ENCODE measurements at regions not wholly inside any gene's neighbourhood (a gene's known extent, or its start where the extent isn't known, plus 50 kb on each side); places are given as distances from the start of the nearest gene placed in this dataset.

DNA sequence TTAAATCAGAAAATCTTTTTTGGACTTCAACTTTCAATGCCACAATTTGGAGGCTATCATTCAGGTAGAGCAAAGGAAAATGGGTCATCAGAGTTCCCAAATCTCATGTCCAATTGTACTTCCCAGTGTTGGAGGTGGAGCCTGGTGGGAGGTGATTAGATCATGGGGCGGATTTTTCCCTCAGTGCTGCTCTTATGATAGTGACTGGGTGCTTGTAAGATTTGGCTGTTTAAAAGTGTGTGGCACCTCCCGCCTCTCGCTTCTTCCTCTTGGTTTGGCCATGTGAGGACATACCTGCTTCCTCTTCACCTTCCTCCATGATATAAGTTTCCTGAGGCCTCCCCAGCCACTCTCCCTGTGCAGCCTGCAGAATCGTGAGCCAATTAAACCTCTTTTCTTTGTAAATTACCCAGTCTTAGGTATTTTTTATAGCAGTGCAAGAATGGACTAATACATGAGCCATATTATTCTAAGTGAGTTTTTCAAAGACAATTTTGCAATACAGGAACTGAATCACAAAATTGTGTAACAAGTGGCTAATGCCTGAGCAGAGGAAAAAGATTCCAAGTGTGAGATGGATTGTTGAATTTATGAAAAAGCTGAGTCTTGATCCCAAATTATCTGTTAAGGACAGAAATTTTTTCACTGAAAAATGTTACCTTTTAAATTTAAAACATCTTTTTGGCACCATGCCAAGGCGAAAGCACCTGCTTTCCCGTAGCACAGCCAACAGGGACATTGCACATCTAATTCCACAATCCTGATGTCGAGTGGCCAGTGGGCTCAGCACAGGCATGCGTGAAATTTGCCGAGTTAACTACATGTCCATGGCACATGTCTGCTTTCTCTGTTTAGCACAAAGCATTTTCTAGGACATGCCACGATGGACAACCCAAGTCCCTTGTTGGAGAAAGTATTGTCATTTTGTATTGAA is 150.9 kb downstream of the COL6A3 start:
- Mint-ChIP-seq H3K36me3 (ENCODE audit: unreplicated experiment) (no peaks in the 10 kb centered on the region), H3K9me3 (ENCODE audit: unreplicated experiment) (peaks cover 1% of the 10 kb centered on the region), H3K4me1 (ENCODE audit: low read depth, unreplicated experiment) (no peaks in the 10 kb centered on the region), H3K27ac (ENCODE audit: unreplicated experiment) (no peak overlapping the region), H3K4me3 (ENCODE audit: unreplicated experiment) (no peak overlapping the region), H3K27me3 (ENCODE audit: unreplicated experiment) (peaks cover 3% of the 10 kb centered on the region)
- TF ChIP-seq, protein P1, sequence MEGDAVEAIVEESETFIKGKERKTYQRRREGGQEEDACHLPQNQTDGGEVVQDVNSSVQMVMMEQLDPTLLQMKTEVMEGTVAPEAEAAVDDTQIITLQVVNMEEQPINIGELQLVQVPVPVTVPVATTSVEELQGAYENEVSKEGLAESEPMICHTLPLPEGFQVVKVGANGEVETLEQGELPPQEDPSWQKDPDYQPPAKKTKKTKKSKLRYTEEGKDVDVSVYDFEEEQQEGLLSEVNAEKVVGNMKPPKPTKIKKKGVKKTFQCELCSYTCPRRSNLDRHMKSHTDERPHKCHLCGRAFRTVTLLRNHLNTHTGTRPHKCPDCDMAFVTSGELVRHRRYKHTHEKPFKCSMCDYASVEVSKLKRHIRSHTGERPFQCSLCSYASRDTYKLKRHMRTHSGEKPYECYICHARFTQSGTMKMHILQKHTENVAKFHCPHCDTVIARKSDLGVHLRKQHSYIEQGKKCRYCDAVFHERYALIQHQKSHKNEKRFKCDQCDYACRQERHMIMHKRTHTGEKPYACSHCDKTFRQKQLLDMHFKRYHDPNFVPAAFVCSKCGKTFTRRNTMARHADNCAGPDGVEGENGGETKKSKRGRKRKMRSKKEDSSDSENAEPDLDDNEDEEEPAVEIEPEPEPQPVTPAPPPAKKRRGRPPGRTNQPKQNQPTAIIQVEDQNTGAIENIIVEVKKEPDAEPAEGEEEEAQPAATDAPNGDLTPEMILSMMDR (IDR thresholded peaks at IDR 0.05; ENCODE audit: partially characterized antibody, unreplicated experiment) = no peak
- no peak for DNase-seq

DNA sequence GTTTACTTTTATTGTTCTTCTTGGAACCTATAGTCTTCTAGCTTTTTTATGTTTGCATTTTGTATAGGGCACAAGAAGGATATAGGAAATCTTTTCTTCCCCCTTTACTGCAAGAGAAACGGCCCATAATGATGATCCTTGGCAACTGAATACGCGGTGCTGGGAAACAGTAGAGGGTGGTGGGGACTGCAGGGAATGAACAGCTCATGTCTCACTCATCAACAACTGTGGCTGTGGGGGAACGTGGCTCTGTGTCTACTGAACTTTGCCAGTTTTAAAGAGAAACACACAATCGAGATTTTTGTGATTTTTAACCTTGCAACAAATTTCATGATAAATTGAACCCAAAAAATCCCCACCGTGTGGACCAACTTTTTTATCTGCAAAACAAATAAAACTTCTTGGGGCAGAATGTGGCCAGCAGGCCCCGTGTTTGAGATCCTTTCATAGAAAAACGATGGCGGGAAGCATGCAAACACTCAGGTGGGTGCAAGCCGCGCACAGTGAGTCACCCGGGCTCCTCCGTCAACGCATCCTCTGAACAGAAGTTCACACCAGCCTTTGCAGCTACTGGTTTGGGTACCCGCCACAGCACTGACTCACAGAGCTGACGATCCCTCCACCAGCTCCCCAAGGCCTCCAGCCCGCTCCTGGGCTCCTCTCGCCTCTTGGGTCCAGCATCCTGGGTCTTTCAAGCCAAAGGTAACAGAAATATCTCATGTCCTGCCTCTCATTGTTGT is 149.3 kb downstream of the COL6A3 start:
- Mint-ChIP-seq H3K36me3 (ENCODE audit: unreplicated experiment) (no peaks in the 10 kb centered on the region), H3K4me1 (ENCODE audit: low read depth, unreplicated experiment) (no peaks in the 10 kb centered on the region), H3K9me3 (ENCODE audit: unreplicated experiment) (peaks cover 1% of the 10 kb centered on the region), H3K4me3 (ENCODE audit: unreplicated experiment) (no peak overlapping the region), H3K27me3 (ENCODE audit: unreplicated experiment) (peaks cover 3% of the 10 kb centered on the region), H3K27ac (ENCODE audit: unreplicated experiment) (no peak overlapping the region)
- DNase-seq = no peak
- TF ChIP-seq, protein P1 (IDR thresholded peaks at IDR 0.05; ENCODE audit: partially characterized antibody, unreplicated experiment) = no peak

DNA sequence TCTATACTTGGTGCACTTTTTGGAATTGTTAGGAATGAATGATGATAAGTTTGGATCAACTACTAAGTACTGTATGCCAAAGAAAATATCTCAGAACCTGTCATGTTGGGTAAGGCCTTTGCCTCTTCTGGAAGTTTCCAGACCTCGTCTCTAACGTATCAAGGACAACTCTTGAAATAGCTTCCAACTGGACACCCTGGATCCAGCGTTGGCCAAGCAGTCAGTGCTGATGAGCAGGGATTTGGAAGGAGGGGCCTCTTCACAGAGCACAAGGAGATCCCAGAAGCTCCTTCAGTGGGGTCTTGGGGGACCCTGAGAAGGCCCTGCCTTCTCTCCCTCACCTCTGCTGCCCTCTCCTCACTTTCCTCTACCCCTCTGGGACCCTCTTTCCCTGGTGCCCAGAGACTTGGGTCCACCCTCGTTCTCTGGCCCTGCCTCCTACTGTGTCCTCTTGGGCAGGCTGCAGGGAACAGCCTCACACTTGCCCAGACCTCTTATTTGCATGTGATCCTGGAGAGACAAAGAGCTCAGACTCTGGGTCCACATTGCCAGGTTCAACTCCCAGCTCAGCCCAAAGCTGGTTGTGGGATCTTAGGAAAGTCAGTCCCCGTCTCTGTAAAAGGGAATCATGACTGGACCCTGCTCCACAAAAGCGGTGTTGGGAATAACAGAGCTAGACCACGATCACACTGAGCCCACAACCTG is 145.8 kb downstream of the COL6A3 start:
- TF ChIP-seq, protein P1 (IDR thresholded peaks at IDR 0.05; ENCODE audit: partially characterized antibody, unreplicated experiment) = no peak
- no peaks in the 10 kb centered on the region for H3K4me1 Mint-ChIP-seq (ENCODE audit: low read depth, unreplicated experiment)
- H3K9me3 Mint-ChIP-seq (ENCODE audit: unreplicated experiment) = no peaks in the 10 kb centered on the region
- no peaks in the 10 kb centered on the region for H3K27me3 Mint-ChIP-seq (ENCODE audit: unreplicated experiment)
- H3K27ac Mint-ChIP-seq (ENCODE audit: unreplicated experiment) = no peak overlapping the region
- no peaks in the 10 kb centered on the region for H3K36me3 Mint-ChIP-seq (ENCODE audit: unreplicated experiment)
- DNase-seq = no peak
- no peak overlapping the region for H3K4me3 Mint-ChIP-seq (ENCODE audit: unreplicated experiment)

DNA sequence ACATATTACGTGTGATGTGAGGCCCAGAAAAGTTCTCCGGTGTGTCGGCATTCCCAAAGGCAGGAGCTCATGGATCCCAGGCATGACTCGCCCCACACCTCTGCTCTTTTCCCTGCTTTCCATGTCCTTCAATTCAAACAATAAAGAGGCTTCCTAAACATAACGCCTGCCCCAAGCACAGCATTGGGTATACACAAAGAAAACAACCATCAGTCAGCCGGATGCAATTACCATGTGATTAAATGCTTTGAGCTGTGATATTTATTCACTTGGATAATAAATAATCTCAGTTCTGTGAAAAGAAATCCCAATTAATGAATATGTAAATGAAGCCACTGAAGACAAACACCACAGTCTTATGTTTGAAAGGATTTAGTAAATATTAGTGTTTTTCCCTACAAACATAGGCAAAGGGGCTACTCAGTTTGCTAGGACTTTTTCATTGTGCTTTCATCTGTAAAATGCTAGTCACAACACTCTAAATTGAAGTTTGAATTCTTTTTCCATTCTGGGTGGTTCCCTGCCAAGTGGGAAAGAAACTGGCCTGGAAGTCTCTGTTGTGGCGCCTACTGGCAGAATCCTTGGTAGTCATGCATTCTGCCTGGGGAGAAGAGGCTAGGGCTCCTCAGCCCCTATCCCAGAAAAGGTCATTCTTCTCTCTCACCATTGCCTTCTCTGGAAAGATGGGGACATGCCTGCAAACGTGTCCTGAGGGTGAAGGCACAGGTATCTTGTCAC is 144.7 kb downstream of the COL6A3 start:
- H3K4me3 Mint-ChIP-seq (ENCODE audit: unreplicated experiment) = no peak overlapping the region
- DNase-seq = no peak
- no peaks in the 10 kb centered on the region for H3K4me1 Mint-ChIP-seq (ENCODE audit: low read depth, unreplicated experiment)
- TF ChIP-seq, protein P1 (IDR thresholded peaks at IDR 0.05; ENCODE audit: partially characterized antibody, unreplicated experiment) = no peak
- H3K27ac Mint-ChIP-seq (ENCODE audit: unreplicated experiment) = no peak overlapping the region
- no peaks in the 10 kb centered on the region for H3K27me3 Mint-ChIP-seq (ENCODE audit: unreplicated experiment)
- no peaks in the 10 kb centered on the region for H3K9me3 Mint-ChIP-seq (ENCODE audit: unreplicated experiment)
- no peaks in the 10 kb centered on the region for H3K36me3 Mint-ChIP-seq (ENCODE audit: unreplicated experiment)

Measured in glutamatergic neuron (in vitro differentiated cells).